A673 (cell line): ENCODE measurements at regions not wholly inside any gene's neighbourhood (a gene's known extent, or its start where the extent isn't known, plus 50 kb on each side); places are given as distances from the start of the nearest gene placed in this dataset.

Experiments
- BruUV-seq: library from RNA; stranded (reverse); fragments of 400-500 nt; replicated peaks from 2 replicates; lab custom pipeline; 2021; lab: Mats Ljungman, UMichigan
- CTCF ChIA-PET: fragments of 300-600 bp; sonication (Branson Sonifier 250); formaldehyde crosslinking; loops from one replicate; lab custom pipeline; 2022; ENCODE audit warnings: antibody characterized with exemption; lab: Charles Lee
- POLR2A ChIA-PET: fragments of 300-600 bp; sonication (Branson Sonifier 250); formaldehyde crosslinking; loops from one replicate; lab custom pipeline; 2022; ENCODE audit warnings: antibody characterized with exemption; ENCODE audit not compliant: low non-redundant PET; lab: Charles Lee
- DNase-seq: peaks from one replicate; pipeline ENCODE4 v3.0.0-alpha.2; 2015; ENCODE audit warnings: low spot score
- H3K27ac ChIP-seq: fragments of 200-600 bp; sonication (generic); 2 replicates; pipeline ENCODE4 v1.5.1; 2016; ENCODE audit warnings: mixed run types, low read depth, mild to moderate bottlenecking, mixed read lengths, antibody characterized with exemption, low read length; ENCODE audit not compliant: poor library complexity, severe bottlenecking
- H3K27me3 ChIP-seq: fragments of 200-600 bp; sonication (generic); replicated peaks from 2 replicates; pipeline ENCODE4 v1.6.1; 2017; ENCODE audit warnings: mixed run types, low read depth, mild to moderate bottlenecking, mixed read lengths, antibody characterized with exemption, low read length; ENCODE audit not compliant: insufficient read depth, poor library complexity
- H3K36me3 ChIP-seq: fragments of 200-600 bp; sonication (generic); 2 replicates; pipeline ENCODE4 v1.6.1; 2016; ENCODE audit warnings: mixed run types, mild to moderate bottlenecking, mixed read lengths, antibody characterized with exemption, low read length; ENCODE audit not compliant: insufficient read depth, poor library complexity, severe bottlenecking
- H3K4me1 ChIP-seq: fragments of 200-600 bp; sonication (generic); 2 replicates; pipeline ENCODE4 v1.6.1; 2017; ENCODE audit warnings: mixed run types, mild to moderate bottlenecking, mixed read lengths, antibody characterized with exemption, low read length; ENCODE audit not compliant: insufficient read depth, poor library complexity, severe bottlenecking
- H3K4me3 ChIP-seq: fragments of 200-600 bp; sonication (generic); 2 replicates; pipeline ENCODE4 v1.5.1; 2016; ENCODE audit warnings: low read depth, mixed run types, mild to moderate bottlenecking, mixed read lengths, low read length; ENCODE audit not compliant: poor library complexity, severe bottlenecking
- H3K9me3 ChIP-seq: fragments of 200-600 bp; sonication (generic); 2 replicates; pipeline ENCODE4 v1.6.1; 2016; ENCODE audit warnings: mixed run types, low read depth, mild to moderate bottlenecking, mixed read lengths, antibody characterized with exemption, low read length; ENCODE audit not compliant: poor library complexity, severe bottlenecking
- EZH2 ChIP-seq: fragments of 200-600 bp; sonication (generic); IDR thresholded peaks from 2 replicates; pipeline ENCODE4 v1.6.1; 2017; ENCODE audit warnings: borderline replicate concordance, low read depth, mild to moderate bottlenecking, mixed read lengths, antibody characterized with exemption, low read length; ENCODE audit not compliant: poor library complexity, severe bottlenecking
- intact Hi-C: fragments of 100-400 bp; cut with micrococcal nuclease; formaldehyde crosslinking; loops from one replicate; pipeline ENCODE4 v1.10.0; 2022; ENCODE audit not compliant: unreplicated experiment
- TF ChIP-seq, protein P1 (sequence below): fragments of 300-800, 200-600 bp; sonication (generic); conservative IDR thresholded peaks from 2 replicates; pipeline ENCODE4 v1.5.1; 2017; ENCODE audit warnings: low read depth, mild to moderate bottlenecking, antibody characterized with exemption, low read length, moderate library complexity, mixed read lengths

DNA sequence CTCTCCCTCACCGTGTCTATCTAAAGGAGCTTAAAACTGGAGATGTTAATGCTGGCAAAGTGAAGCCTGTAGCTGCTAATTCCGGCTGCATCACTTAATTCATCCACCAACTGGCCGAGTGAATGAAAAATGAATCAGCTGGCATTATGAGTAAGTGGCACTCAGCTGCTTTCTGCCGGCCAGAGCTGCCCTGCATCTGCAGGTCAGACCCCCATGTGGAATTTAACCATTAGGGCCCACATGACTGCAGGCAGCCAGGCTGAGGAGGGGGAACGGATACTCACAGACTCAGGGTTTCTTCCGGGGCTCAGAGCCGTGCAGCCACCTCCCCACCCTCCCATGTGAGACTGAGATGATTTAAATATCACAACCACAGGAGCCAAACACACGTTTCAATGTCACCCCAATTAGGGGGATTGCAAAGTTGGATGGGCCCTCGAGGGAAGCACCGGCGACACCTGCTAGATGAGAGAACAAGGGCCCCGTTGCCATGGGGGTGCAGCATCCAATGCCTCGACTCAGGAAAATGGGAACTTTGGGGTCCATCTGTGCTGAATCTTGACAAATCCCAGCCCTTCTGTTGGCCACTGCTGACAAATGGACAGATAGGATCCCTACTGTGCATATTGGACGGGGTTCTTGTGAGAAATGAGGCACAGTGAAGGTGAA, 115.6 kb upstream of the ALDH1B1 start:
- Histone ChIP-seq H3K36me3 (no peaks in the 10 kb centered on the region), H3K27me3 (no peaks in the 10 kb centered on the region), H3K4me3 (no peak overlapping the region), H3K9me3 (no peaks in the 10 kb centered on the region), H3K27ac (no peak overlapping the region), H3K4me1 (no peaks in the 10 kb centered on the region)
- TF ChIP-seq, protein P1, sequence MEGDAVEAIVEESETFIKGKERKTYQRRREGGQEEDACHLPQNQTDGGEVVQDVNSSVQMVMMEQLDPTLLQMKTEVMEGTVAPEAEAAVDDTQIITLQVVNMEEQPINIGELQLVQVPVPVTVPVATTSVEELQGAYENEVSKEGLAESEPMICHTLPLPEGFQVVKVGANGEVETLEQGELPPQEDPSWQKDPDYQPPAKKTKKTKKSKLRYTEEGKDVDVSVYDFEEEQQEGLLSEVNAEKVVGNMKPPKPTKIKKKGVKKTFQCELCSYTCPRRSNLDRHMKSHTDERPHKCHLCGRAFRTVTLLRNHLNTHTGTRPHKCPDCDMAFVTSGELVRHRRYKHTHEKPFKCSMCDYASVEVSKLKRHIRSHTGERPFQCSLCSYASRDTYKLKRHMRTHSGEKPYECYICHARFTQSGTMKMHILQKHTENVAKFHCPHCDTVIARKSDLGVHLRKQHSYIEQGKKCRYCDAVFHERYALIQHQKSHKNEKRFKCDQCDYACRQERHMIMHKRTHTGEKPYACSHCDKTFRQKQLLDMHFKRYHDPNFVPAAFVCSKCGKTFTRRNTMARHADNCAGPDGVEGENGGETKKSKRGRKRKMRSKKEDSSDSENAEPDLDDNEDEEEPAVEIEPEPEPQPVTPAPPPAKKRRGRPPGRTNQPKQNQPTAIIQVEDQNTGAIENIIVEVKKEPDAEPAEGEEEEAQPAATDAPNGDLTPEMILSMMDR = no peak
- no peak for DNase-seq
- POLR2A ChIA-PET = no interaction called here
- intact Hi-C loops = no loop called here
- CTCF ChIA-PET = no interaction called here
- BruUV-seq = no TSS peak

DNA sequence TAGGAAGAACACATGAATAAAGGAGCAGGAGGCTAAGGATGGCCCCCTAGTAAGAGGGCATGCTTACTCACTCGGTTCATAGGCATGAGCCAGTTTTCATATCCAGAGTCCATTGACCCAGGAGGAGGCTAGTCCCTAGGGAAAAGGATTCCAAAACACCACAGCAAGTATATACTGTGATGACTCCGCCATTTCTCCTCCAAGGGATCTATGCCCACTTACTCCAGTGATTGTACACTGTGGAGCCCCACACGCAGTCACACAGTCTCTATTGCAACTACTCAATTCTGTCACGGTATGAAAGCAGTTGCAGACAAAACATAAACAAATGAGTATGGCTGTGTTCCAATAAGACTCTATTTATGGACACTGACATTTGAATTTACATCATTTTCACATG, 117.7 kb upstream of the ALDH1B1 start:
- H3K4me1 ChIP-seq = no peaks in the 10 kb centered on the region
- H3K36me3 ChIP-seq = no peaks in the 10 kb centered on the region
- H3K4me3 ChIP-seq = no peak overlapping the region
- no peak for DNase-seq
- no TSS peak for BruUV-seq
- H3K9me3 ChIP-seq = no peaks in the 10 kb centered on the region
- POLR2A ChIA-PET = no interaction called here
- no peaks in the 10 kb centered on the region for H3K27me3 ChIP-seq
- CTCF ChIA-PET = no interaction called here
- TF ChIP-seq, protein P1 = no peak
- TF ChIP-seq EZH2 = no peak
- no peak overlapping the region for H3K27ac ChIP-seq
- intact Hi-C loops = no loop called here

DNA sequence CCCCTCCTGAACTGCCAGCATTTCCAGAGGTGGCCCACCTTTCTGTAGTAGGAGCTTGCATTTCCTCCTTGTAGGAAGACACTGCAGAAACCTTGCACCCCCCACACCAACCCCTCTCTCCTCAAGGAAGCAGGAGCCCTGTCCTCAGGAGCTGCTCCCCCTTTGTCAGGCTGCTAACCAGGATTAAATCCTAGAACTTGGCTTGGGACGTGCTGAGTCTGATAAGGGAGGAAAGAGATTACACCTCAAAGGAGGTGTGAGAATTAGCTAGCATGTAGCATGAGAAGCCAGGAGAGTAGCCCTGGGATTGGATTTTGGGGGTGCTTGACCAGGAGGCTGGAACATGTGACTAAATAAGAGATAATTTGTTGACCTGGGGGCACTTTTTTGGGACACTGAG, 119.8 kb upstream of the ALDH1B1 start:
- intact Hi-C loops = loop anchor here (1.0 kb wide), 1 partner anchor 12 kb away; no protein-coding TSS in a partner anchor
- H3K27me3 ChIP-seq = peaks cover 3% of the 10 kb centered on the region
- no peak overlapping the region for H3K4me3 ChIP-seq
- CTCF ChIA-PET = no interaction called here
- H3K27ac ChIP-seq = no peak overlapping the region
- BruUV-seq = no TSS peak
- POLR2A ChIA-PET = no interaction called here
- DNase-seq = no peak
- no peak for TF ChIP-seq EZH2
- TF ChIP-seq, protein P1 = no peak
- H3K36me3 ChIP-seq = no peaks in the 10 kb centered on the region
- no peaks in the 10 kb centered on the region for H3K4me1 ChIP-seq
- H3K9me3 ChIP-seq = no peaks in the 10 kb centered on the region
